ENCODE measurements at regions not wholly inside any gene's neighbourhood (a gene's known extent, or its start where the extent isn't known, plus 50 kb on each side); places are given as distances from the start of the nearest gene placed in this dataset.
"Not testable (repeated sequence)": the region's sequence is repeated elsewhere in the genome, so short reads cannot be mapped to it uniquely, and the experiment has no call there.

DNA sequence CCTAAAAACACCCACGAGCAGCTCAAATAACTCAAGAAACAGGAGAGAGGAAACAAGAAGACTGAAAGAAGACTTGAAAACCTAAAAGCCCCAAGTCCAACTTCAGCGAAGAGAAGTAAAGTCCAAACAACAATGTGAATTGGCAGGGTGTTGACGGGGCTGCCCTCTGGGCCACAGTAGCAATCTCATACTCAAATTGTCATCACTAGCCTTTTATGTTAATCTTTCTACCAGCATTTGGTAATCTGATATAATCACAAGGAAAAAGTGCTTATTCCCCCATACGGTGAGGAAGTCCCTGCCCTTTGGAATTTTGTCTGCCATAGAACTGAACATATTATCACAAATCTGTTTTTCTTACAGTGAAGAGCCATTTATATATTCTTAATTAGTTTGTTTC lies 51.5 kb upstream of the IFNE start:
- DNase-seq = no peak

DNA sequence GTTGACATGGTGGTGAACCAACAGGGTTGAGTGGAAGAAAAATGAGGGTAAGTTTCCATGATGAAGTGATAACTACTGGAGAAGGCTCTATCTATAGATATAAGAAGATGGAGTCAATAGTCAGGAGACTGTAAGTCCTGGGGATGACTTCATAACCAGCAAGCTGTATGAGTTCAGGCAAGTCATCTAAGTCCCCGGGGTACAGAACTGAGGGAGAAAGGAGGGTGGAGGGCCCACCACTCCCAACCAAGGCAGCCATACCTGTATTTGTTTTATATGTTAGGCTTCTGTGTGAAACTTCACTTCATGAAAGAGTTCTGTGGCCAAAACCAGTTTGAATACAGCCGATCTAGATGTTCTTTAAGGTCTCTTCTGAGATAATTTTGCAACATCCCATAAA lies 53.3 kb upstream of the IFNE start:
- no peak for DNase-seq

DNA sequence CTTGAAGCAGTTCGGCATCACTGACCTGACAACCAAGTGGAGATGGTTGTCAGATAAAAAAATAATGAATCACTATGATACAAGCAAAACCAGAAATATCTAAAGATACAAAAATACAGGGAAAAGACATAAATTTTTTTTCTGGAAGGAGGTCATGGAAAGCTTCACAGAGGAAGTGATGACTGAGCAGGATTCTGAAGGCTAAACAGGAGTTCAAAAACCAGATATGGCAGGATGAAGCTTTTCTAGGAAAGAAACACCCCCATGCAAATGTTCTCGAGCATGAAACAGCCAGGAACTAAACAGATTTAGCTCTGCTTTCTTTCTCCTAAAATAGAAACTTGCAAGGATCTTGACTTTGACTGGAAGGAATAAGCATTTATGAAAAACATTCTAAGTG lies 60.7 kb upstream of the IFNE start:
- no peak for DNase-seq

DNA sequence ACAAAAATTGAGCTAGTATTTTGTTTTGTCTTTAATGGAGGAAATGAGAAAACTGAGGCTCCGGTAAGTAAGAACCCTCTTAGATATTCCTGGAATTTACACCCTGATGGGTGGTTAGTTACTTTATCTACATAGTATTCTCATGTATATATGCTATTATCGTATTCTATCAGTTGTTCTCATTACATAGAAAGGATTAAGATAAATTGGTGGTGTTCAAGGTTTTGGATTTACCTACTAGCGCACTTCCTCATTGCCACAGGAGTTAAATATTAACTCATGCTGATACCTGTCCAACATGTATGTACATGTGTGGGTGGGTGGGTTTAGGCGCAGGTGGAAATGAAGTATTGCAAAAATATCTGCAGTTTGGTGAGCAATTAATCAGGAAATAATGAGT lies 61.1 kb upstream of the IFNE start:
- no peak for DNase-seq

DNA sequence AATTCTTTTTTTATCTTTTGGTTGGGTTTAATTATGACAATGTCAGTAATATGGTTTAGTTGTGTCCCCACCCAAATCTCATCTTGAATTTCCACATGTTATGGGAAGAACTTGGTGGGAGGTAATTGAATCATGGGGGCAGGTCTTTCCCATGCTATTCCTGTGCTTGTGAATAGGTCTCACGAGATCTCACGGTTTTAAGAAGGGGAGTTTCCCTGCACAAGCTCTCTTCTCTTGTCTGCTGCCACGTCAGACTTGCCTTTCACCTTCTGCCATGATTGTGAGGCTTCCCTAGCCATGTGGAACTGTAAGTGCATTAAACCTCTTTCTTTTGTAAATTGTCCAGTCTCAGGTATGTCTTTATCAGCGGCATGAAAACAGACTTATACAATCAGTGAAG lies 61.7 kb upstream of the IFNE start:
- not testable (repeated sequence) for DNase-seq

- no peak for DNase-seq
Measured at GRCh38 chr9:21546949-21547348, 64.8 kb upstream of the IFNE start.

DNA sequence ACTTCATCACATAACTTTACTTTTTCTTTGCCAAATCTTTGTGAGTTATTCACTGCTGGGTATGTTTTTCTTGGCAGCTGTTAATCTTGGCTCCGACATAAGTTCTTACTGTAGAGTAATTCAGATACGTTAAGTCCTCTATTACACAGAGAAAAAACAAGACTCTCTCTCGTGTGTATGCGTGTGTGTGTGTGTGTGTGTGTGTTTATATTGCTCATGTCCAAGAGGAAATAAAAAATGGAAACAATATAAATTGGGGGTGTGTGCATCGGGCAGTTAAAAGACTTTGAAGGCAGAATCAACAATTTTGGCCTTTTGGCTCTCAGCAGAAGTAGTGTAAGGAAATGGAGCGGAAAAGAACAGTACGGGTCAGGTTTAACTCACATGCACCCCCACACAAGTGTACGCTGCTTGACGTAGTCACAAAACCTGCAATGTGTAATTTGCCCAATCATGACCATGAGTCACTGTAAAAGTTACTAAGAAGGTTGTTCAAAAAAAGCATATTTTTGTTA lies 67.2 kb upstream of the IFNE start:
- no peak for DNase-seq

GRCh38 chr9:21549890-21550289 lies 67.8 kb upstream of the IFNE start:
- no peak for DNase-seq

DNA sequence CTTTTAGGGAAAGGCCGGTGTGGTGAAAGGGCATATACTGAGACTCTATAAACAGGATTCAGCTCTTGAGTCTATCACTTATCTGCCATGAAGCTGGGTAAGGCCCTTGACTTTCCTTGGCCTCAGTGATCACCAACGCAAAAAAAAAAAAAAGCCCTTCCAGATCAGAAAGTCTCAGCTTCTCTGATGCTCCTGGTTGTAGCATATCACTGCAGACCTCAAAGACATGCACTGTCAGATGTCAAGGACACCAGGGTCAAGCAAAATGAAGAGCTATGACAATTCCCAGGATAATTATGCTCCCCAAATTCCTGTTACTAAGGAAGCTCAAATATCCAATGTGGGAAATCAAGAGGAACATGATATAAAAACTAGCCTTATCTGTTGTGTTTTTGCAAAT lies 68.3 kb upstream of the IFNE start:
- no peak for DNase-seq

GRCh38 chr9:21551401-21551800 lies 69.3 kb upstream of the IFNE start:
- no peak for DNase-seq

- DNase-seq = no peak
Measured at GRCh38 chr9:21552244-21553170, 70.4 kb upstream of the IFNE start.

GRCh38 chr9:21553441-21553840 lies 71.3 kb upstream of the IFNE start:
- DNase-seq = no peak

DNA sequence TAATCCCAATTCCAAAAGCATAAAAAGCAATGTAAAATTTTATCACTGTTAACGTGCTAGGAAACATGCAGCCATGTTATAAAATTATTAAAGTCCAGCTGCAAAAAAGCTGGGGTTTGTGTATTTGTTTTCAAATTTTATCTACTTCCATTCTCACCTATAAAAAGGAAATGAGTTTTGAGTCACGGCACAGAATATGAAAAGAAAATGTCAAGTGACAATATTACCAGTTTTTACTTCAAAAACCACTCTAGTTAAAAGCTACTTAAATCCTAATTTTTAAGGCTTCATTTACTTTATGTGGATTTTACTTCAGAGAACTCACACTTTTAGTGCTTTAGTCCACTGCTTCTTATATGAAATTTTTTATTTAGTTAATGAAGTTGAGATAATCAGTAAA lies 72.7 kb upstream of the IFNE start:
- DNase-seq = no peak

DNA sequence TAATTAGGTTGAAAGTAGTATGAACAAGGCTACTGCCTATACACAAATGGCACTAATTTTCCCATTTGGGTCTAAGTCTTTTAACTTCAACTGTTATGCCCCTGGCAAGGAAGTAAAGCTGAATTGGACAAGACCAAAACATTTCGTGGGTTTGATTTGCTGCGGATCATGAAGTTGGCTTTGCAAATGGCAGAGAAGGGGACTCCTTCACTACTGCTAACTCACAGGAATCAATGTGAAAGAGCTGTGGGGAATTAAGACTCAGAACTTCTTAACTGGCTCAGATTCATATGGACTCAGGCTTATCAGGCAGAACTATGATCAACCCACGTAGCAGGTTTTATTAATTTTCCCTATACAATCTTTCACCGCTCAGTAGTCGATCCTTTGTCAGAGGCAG lies 73.8 kb upstream of the IFNE start:
- DNase-seq = no peak

DNA sequence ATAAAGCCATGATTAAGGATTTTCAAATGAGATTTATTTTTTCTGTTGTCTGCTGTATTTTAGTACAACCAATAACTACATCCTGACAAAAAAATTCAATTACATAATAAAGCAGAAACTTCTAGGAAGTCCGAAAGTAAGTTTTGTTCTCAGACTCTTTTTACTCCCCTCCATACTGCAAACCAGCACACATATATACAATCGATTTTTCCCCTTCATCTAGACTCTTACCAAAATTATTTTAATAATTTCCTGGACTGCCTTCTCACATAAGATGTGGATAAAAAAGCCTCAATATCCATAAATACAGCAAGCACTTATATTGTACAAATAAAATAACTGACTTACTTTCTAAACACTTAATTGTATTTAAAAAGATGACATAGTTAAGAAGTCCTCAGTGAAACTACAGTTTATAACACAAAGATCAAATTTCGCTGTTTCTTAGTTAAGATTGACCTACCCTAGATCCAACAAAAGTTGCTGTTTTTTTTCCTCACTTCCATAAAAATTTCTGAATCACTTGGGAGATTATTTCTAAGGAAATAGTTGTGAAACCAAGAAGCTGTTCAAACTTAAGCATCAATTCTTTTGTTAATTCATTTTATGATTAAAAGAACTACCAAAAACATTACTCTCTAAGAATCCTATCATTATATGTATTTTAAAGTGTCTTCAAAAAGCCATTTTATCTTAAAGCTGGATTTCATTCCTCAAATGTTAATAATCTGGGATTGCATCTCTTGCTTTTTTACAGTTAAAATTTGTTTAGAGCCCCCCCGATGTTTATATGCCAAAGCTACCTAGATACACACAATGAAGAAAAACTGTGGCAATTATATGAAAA lies 74.7 kb upstream of the IFNE start:
- no peak for DNase-seq

DNA sequence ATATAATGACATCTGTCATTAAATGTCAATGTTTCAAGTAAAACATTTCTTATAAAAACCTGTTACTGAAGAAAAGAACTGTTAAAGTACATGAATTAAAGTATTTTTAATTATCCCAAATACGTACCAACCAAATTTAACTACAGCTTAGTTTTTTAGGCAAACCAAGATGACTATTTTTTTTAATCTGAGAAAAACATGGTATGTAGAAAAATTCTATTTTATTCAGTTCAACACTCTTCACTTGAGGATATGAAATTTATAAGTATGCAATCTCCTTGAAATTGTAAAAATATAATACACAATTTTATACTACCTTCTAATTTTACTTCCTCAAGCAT lies 75.3 kb upstream of the IFNE start:
- DNase-seq = no peak

- DNase-seq = no peak
Measured at GRCh38 chr9:21558079-21558478, 76.0 kb upstream of the IFNE start.

DNA sequence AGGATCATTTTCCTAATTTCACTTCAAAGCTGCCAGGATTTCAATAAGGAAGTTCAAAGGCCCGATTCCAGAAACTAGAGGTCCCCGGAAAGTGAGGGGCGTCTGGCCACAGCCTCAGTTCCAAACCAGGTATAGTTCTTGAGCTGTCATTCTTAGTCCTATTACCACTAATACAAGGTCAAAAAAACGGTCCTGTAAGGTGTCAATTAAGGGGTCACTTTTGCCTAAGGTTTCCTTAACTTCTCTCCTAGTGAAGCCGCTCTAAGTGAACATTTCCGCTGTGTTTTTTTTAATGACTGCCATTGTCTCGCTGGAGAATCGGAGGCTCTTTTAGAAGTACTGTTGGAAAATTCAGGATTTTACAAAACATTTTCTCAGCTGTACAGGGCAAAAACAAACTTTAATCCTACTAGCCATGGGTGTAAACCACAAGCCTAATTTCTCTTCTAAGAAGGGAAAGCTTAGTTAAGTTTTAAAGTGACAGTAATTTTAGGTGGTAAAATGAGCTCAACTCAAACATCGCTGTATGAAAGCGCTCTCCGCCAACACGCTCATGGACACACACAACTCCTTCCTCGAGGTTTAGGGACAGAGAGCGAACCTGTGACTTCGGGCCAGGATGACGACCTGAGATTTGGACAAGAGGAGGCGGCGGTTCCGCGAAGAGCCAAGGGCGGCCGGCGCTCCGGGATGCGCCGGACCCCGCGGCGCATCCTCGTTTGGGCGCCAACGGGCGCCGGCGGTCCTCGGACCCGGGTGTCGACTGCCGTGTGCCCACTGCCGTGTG lies 76.7 kb upstream of the IFNE start:
- DNase-seq = no peak

DNA sequence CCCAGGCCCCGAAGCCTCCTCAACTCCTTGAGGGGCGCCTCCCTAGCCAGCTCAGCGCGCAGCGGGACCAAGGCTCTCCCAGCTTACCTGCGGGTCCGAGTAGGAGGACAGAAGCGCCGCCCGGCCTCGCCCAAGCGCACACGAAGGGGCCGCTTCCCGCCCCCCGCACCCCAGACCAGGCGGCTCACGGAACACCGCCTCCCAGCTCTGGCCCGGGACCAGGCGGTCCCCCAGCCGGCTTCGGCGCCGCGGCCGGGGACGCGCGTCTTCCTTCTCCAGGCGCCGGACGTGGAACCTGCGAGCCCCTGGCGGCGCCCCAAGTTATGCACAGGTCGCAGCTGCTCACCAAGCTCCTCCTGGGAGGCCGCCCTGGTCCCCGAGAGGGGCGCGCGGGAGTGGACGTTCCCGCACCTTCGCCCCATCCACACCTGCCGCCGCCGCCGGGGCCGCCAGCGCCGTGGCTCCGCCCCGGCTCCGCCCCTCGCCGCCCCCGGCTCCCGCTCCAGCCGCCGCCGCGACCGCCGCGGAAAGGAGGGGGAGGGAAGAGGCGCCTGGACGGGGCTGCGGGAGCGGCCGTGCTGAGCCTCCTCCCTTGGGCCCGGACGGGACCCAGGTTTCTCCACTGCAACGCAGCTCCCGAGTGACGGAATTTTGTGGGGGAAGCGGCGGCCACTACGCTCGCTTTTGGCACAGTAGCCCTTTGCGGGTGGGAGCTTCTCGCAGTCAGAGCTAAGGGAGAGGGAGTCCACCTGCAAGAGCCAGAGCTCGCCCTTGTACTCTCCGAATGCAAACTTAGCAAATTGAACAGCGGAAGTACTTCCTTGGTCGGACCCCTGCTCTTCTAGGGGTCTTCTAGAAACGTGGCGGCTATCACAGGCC lies 77.5 kb upstream of the IFNE start:
- DNase-seq = no peak

GRCh38 chr9:21560281-21560745 lies 78.2 kb upstream of the IFNE start:
- no peak for DNase-seq

DNA sequence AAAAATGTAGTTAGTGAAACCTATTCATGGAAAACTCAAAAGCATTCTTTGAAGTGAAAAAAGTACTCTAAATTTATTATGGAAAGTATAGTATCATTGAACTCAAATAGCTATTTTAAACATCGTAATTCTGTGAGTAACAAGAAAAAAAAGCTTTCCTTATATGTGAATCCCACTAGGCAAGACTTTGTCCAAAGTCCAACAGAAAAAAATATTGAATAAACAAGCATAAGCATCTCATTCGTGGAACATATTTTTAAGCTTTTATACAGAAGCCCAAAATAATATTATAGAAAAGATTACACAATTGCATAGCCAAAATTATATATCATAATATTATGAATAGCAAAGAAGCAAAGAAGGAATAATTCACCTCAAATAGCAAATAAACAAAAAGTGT lies 79.4 kb upstream of the IFNE start:
- no peak for DNase-seq

DNA sequence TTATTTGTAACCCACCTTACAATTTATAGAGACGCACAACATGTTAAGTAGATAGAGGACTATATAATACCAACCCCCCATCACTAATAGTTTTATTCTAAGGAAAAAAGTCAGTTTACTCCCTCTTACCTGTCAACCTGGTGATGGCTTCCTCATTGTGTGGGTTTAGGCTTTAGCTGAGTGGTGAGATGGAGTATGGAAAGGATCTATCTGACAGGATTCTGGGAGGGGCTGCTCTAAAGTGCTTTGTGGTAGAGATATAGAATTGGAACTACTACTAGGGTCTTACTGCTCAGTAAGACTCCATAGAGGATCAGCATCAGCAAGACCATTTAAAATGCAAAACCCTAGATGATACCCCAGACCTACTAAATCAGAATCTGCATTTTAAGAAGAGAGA lies 82.1 kb upstream of the IFNE start:
- no peak for DNase-seq
